HEK293 (cell line): ENCODE measurements at regions not wholly inside any gene's neighbourhood (a gene's known extent, or its start where the extent isn't known, plus 50 kb on each side); places are given as distances from the start of the nearest gene placed in this dataset.

Experiments
- KLF16 ChIP-seq: fragments of 450-650 bp; formaldehyde crosslinking; IDR thresholded peaks from 2 replicates; pipeline ENCODE4 v1.5.1; 2017; ENCODE audit warnings: missing biosample characterization, missing genetic modification characterization
- YY2 ChIP-seq: fragments of 450-650 bp; formaldehyde crosslinking; IDR thresholded peaks from 2 replicates; pipeline ENCODE4 v1.5.1; 2016; ENCODE audit warnings: missing biosample characterization, missing genetic modification characterization
- ZBTB20 ChIP-seq: fragments of 450-650 bp; formaldehyde crosslinking; IDR thresholded peaks from 2 replicates; pipeline ENCODE4 v1.5.1; 2016; ENCODE audit warnings: missing biosample characterization, missing genetic modification characterization
- ZBTB21 ChIP-seq: fragments of 450-650 bp; formaldehyde crosslinking; IDR thresholded peaks from 2 replicates; pipeline ENCODE4 v1.5.1; 2017; ENCODE audit warnings: missing biosample characterization, missing genetic modification characterization
- ZBTB7A ChIP-seq: fragments of 450-650 bp; formaldehyde crosslinking; IDR thresholded peaks from 2 replicates; pipeline ENCODE4 v1.5.1; 2016; ENCODE audit warnings: low read depth, missing biosample characterization, missing genetic modification characterization
- ZNF202 ChIP-seq: fragments of 450-650 bp; formaldehyde crosslinking; IDR thresholded peaks from 2 replicates; pipeline ENCODE4 v1.5.1; 2016; ENCODE audit warnings: missing biosample characterization, missing genetic modification characterization, borderline replicate concordance
- ZNF274 ChIP-seq, 2 experiments: fragments of 200-500 bp in 1 of 2; fragments of 450-650 bp in 1 of 2; sonication (Bioruptor generic) in 1 of 2; formaldehyde crosslinking in 1 of 2; IDR thresholded peaks; 2 replicates each; pipeline versions ENCODE4 v1.5.1 to v1.6.1; 2014 to 2016; ENCODE audit warnings: borderline replicate concordance in 1 of 2, inconsistent platforms in 1 of 2, low read length in 1 of 2, missing biosample characterization in 1 of 2, missing genetic modification characterization in 1 of 2
- ZNF747 ChIP-seq: fragments of 450-650 bp; formaldehyde crosslinking; IDR thresholded peaks from 2 replicates; pipeline ENCODE4 v1.5.1; 2016; ENCODE audit warnings: missing biosample characterization, missing genetic modification characterization
- ZNF768 ChIP-seq: fragments of 450-650 bp; formaldehyde crosslinking; IDR thresholded peaks from 2 replicates; pipeline ENCODE4 v1.5.1; 2018; ENCODE audit warnings: missing biosample characterization, mild to moderate bottlenecking, missing genetic modification characterization
- TF ChIP-seq, protein P1 (sequence below): fragments of 450-650 bp; formaldehyde crosslinking; IDR thresholded peaks from 2 replicates; pipeline ENCODE4 v1.5.1; 2016; ENCODE audit warnings: missing biosample characterization, missing genetic modification characterization
- TF ChIP-seq, protein P2 (sequence below): fragments of 450-650 bp; formaldehyde crosslinking; IDR thresholded peaks from 2 replicates; pipeline ENCODE4 v1.5.1; 2017; ENCODE audit warnings: missing biosample characterization, missing genetic modification characterization
- TF ChIP-seq, protein P3 (sequence below): fragments of 450-650 bp; formaldehyde crosslinking; optimal IDR thresholded peaks from 2 replicates; pipeline ENCODE3; 2016; ENCODE audit warnings: missing biosample characterization, mild to moderate bottlenecking, missing genetic modification characterization

DNA sequence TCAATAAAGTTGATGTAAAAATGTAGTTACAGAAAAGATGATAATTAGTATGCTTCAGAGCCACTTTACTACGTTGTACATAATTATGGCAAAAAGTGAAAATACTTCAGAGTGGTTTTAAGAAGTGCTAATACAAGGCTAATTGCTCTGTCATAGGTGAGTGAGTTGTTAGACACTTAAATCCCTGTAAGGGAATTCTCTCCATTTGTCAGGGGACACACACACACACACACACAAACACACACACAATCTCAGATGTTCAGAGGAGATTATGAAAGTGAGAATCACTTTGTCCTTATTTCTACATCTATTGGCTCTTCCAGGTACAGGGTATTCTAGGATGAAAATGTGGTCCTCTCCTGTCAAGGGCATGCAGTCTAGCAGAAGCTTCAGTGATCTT is 208.3 kb upstream of the PELI2 start:
- TF ChIP-seq ZNF274 (IDR thresholded peaks at IDR 0.05; ENCODE audit: low read length) (no peak), ZNF274 (tag by site-specific recombination; IDR thresholded peaks at IDR 0.05; ENCODE audit: borderline replicate concordance) (no peak), YY2 (tag by site-specific recombination) (no peak), ZBTB21 (tag by site-specific recombination) (no peak), ZBTB7A (tag by site-specific recombination) (no peak), ZNF768 (tag by site-specific recombination) (no peak), ZBTB20 (tag by site-specific recombination) (no peak), ZNF747 (tag by site-specific recombination) (no peak), KLF16 (tag by site-specific recombination) (no peak), ZNF202 (tag by site-specific recombination) (no peak)
- TF ChIP-seq, protein P1, sequence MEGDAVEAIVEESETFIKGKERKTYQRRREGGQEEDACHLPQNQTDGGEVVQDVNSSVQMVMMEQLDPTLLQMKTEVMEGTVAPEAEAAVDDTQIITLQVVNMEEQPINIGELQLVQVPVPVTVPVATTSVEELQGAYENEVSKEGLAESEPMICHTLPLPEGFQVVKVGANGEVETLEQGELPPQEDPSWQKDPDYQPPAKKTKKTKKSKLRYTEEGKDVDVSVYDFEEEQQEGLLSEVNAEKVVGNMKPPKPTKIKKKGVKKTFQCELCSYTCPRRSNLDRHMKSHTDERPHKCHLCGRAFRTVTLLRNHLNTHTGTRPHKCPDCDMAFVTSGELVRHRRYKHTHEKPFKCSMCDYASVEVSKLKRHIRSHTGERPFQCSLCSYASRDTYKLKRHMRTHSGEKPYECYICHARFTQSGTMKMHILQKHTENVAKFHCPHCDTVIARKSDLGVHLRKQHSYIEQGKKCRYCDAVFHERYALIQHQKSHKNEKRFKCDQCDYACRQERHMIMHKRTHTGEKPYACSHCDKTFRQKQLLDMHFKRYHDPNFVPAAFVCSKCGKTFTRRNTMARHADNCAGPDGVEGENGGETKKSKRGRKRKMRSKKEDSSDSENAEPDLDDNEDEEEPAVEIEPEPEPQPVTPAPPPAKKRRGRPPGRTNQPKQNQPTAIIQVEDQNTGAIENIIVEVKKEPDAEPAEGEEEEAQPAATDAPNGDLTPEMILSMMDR (tag by site-specific recombination): no peak
- TF ChIP-seq, protein P2, sequence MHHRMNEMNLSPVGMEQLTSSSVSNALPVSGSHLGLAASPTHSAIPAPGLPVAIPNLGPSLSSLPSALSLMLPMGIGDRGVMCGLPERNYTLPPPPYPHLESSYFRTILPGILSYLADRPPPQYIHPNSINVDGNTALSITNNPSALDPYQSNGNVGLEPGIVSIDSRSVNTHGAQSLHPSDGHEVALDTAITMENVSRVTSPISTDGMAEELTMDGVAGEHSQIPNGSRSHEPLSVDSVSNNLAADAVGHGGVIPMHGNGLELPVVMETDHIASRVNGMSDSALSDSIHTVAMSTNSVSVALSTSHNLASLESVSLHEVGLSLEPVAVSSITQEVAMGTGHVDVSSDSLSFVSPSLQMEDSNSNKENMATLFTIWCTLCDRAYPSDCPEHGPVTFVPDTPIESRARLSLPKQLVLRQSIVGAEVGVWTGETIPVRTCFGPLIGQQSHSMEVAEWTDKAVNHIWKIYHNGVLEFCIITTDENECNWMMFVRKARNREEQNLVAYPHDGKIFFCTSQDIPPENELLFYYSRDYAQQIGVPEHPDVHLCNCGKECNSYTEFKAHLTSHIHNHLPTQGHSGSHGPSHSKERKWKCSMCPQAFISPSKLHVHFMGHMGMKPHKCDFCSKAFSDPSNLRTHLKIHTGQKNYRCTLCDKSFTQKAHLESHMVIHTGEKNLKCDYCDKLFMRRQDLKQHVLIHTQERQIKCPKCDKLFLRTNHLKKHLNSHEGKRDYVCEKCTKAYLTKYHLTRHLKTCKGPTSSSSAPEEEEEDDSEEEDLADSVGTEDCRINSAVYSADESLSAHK: no peak
- TF ChIP-seq, protein P3, sequence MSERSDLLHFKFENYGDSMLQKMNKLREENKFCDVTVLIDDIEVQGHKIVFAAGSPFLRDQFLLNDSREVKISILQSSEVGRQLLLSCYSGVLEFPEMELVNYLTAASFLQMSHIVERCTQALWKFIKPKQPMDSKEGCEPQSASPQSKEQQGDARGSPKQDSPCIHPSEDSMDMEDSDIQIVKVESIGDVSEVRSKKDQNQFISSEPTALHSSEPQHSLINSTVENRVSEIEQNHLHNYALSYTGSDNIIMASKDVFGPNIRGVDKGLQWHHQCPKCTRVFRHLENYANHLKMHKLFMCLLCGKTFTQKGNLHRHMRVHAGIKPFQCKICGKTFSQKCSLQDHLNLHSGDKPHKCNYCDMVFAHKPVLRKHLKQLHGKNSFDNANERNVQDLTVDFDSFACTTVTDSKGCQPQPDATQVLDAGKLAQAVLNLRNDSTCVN (tag by site-specific recombination): no peak
